ENCODE measurements at regions not wholly inside any gene's neighbourhood (a gene's known extent, or its start where the extent isn't known, plus 50 kb on each side); places are given as distances from the start of the nearest gene placed in this dataset.

- no peak for DNase-seq
These were observed 176.3 kb upstream of the GSC start for GRCh38 chr14:94946244-94946643.

- DNase-seq, result no peak
These were observed 175.7 kb upstream of the GSC start for GRCh38 chr14:94945615-94946014.

DNA sequence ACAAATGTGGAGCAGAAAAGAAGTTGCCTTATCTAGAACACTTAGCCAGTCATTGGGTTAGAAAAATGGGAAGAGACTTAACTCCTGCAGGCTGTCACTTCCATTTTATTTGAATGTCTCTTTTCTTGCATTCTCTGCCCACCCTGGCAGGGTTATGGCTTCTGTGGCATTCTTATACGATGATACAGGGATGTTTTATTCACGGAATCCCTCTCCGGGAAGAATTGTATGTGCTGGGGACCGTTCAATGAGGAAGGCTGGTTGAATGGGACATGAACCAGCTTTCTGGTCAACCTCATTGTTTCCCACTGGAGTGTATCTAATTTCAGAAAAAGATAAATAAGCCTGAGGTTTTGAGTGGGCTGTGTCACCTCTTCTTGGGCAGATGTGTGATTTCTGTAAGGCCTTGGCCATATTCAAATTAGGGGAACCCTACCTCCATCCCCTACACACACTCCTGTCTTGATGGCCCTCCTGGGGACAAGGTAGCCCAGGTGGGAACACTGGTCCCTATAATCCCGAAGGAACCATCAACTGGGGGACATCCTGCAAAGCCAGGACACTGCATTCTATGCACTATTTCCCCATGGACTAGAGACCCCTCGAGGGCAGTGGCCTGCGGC, 174.8 kb upstream of the GSC start:
- no peak for DNase-seq

DNA sequence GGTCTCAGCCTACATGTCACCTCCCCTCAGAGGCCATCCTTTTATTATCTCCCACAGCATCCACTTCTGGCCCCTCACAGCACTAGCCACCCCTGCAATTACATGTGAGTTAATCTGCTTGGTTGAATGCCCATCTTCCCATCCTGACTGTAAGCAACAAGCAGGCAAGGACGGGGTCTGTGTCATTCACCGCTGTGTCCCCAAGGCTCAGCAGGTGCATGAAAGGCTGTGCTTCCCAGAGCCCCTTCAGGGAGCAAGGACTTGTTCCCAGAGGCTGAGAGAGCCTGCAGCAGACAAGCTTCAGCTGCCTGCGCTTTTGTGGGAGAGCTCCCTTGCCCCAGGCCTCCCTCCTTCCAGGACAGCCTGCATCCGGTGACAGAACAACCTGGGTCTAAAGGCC, 172.7 kb upstream of the GSC start:
- no peak for DNase-seq

- DNase-seq, result no peak
These were observed 171.4 kb upstream of the GSC start for GRCh38 chr14:94941311-94941710.

DNA sequence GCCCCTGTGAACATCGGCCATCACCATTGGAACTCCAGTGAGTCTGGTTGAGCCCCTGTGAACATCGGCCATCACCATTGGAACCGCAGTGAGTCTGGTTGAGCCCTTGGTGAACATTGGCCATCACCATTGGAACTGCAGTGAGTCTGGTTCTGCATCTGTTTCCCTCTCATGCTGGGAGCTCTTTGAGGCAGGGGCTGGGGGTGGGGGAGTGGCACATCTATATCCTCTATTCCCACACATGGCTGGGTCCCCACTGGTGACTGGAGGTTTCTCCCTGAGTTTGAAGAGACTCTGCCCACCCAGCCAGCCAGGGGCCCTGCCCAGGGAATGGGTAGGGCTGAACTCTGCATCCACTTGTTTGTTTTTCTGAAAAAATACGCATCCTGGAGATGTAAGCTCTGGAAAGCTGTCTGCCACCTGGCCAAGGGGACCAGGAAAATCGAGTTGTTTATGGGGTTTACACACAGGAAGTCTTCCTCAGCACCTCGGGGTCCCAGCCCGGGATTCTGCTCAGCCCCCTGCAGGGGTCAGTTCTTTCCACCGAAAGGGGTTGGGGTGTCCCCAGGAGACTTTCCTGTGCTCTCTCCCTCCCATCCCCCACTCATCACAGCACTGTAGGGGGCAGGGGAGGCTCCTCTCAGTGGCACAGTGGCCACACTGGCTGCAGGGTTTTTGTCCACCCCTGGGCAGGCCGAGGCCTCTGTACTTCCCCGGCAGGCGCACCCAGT, 170.5 kb upstream of the GSC start:
- DNase-seq, result no peak

- DNase-seq, result no peak
These were observed 168.1 kb upstream of the GSC start for GRCh38 chr14:94938016-94938415.

GRCh38 chr14:94936901-94937685, 167.2 kb upstream of the GSC start:
- no peak for DNase-seq

DNA sequence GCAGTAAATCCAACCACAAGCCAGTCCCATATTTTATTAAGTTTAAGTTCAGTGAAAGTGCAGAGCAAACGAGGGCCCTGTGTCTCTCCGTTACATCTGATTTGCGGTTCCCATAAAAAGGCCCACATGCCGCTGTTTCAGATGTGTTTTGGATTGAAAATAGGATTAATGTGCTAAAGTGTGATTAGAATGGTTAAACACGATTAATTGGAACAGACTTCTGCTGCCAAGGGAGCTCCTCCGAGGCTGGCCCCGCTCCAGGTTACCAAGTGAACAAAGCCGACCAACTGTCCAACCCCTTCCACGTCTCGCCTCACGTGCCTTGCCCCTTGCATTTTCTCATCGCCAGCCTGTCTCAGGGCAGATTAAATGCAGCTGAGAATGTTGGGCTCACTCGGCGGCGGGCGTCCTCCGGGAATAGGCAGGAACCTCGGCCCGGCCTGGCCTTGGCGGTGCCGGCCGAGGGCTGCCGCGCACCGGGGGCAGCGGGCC, 166.5 kb upstream of the GSC start:
- peak; percentile 74 for DNase-seq

DNA sequence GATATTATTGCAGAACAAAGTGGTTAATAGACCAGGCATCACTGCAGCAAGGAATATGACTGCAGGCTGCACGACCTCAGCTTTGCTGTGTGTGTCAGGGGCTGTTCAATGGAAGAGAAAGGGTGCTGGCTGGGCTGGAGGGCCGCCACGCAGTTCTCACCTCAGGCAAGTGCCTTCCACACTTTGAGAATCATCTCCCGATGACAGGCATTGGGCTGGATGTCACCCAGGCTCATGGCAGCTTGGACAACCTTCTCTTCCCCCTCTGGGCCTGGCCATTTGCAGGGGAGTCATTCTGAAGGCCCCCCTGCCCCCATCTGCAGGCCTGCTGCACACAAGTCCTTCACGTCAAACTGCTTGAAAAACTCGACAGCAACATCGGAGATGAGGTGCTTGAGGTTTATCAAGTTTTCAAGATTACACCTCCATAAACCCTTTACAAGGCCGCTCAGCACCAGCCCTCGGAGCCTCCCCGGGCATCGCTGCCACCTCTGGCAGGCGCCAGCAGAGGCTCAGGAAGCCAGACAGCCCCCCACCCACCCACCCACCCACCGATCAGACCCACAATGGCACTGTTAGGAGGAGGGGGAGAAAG, 165.9 kb upstream of the GSC start:
- no peak for DNase-seq

DNA sequence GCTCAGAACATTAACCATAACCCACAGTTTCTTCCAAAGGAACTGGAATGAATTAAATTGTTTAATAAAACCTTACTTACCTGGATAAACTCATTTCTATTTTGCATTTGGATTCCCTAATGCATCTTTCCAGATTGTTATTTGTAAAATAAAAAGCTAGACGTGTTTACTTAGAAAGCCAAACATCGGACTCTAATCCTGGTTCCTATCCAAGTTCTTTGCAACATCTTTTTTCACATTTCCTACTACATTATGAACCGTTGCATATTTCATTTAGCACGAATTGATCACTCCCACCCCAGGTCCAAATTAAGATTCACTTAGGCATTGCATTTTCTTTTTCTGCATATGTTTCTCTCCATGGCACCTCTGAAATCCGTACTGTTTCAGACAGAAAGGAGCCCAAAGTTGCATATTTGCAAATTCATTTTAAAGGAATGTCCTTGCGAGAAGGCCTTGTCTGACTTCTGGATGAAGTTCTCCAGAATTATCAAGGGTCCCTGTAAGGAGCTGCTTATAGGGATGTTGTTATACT, 164.4 kb upstream of the GSC start:
- DNase-seq, result no peak

DNA sequence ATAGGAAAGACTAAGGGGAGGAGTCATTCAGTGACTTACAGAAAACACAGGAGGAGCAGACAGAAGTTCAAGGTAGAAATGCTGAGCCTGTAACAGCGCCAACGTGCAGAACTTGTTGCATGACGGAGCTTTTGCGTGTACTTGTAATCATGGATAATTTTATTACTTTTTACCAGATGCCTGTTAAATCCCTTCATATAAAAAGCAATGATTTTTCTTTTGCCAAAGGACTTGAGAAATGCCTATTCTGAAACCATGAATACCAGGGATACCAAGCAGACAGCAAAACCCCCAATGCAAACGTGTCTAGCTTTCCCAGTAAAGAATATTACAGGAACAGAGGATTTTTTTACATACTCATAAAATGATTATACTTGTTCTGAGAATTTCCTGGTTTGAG, 163.6 kb upstream of the GSC start:
- DNase-seq, result no peak

GRCh38 chr14:94932589-94932988, 162.7 kb upstream of the GSC start:
- DNase-seq, result no peak

DNA sequence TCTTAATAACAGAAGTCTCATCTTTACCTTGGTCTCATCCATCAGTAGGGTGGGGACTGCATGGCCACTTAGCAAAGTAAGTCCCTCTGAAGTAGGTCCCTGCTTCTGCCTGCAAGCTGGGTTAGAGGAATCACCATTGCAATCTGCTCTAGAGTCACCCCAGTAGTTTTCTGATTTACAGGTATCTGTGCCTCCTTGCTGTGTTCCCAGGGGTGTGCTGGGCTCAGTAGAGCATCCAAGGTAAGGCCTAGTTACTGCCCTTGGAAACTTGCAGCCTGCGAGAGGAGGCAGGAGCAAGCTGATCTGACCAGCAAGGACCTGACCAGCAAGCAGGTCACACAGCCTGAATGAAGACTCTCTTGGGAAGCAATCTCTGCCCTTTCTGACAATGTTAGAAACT, 160.8 kb upstream of the GSC start:
- no peak for DNase-seq

- DNase-seq, result no peak
These were observed 159.4 kb upstream of the GSC start for GRCh38 chr14:94929354-94929753.

DNA sequence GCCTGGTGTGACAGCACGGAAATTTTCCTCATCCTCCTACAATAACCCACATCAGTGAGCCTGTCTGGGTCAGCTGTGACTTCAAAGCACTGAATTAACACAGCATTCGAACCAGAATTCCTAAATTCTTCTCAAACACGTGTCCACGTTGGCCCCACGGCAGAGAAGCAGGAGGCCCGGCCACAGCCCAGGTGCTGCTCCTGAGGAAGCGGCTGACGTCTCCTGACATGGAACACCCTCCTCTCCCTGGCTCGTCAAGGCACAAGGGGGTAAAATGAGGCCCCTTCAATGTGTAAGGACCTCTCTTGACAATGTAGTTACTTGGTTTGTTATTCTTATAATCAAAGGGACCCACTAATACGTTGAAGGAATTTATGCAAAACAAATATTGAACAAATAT, 156.3 kb upstream of the GSC start:
- DNase-seq, result no peak

GRCh38 chr14:94925416-94926173, 155.7 kb upstream of the GSC start:
- no peak for DNase-seq

- no peak for DNase-seq
These were observed 154.3 kb upstream of the GSC start for GRCh38 chr14:94924189-94924588.

DNA sequence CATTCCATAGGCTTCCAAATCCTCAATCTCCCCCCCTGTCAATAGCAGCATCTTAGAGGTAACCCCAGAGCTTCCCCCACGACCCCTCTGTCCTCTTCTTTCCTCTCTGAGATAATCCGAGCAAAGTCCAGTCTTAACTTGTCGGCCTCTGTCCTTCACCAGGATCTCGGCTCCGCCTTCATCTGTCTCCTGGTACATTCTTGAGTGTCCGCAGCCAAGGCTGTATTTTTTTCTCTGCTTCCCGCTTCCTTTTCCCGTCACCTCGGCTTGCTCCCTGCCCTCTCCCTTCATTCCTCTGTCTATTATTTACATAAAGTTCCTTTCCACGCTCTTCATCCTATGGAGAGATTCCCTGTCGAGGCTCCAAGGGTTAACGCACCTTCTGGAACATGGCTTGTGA, 153.9 kb upstream of the GSC start:
- no peak for DNase-seq

- DNase-seq, result no peak
These were observed 152.8 kb upstream of the GSC start for GRCh38 chr14:94922595-94923239.

DNA sequence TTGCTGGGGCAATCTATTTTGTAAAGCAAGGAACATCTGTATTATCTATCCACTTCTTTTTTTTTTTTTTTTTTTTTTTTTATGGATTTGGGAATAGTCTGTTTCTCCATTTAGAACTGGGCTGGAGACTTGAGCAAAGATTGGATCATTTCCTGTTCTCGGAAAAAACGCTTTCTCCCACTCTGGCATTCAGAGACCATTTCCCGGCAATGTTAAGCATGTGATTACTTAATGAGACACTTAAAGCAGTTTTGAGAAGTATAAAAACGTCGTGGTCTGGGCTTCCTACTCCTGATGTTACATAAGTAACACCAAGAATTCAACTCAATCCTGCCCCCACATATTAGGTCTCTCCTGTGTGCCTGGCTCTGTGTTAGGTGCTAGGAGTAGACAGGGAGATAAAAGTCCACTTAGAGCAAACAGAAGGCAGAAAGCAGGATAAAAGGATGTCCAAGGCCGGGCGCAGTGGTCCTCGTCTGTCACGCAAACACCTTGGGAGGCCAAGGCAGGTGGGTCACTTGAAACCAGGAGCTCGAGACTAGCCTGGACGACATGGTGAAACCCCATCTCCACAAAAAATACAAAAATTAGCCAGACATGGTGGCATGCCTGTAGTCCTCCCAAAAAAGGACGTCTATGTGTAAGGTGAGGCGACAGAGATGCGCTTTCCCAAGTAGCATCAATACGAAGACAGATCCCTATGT, 152.1 kb upstream of the GSC start:
- DNase-seq, result no peak

Measured in NCI-H1436 (cell line).